Loucy (cell line): ENCODE measurements at regions not wholly inside any gene's neighbourhood (a gene's known extent, or its start where the extent isn't known, plus 50 kb on each side); places are given as distances from the start of the nearest gene placed in this dataset.

ENCODE experiments used
- EZH2phosphoT487 ChIP-seq: fragments of 200-600 bp; IDR thresholded peaks from 2 replicates; pipeline ENCODE4 v1.6.1; 2018; ENCODE audit warnings: antibody characterized with exemption, mild to moderate bottlenecking, moderate library complexity, borderline replicate concordance
- TF ChIP-seq, protein P1 (sequence below): fragments of 200-600 bp; sonication (generic); conservative IDR thresholded peaks from 2 replicates; pipeline ENCODE4 v1.5.1; 2014; ENCODE audit warnings: mild to moderate bottlenecking, antibody characterized with exemption, low read length

DNA sequence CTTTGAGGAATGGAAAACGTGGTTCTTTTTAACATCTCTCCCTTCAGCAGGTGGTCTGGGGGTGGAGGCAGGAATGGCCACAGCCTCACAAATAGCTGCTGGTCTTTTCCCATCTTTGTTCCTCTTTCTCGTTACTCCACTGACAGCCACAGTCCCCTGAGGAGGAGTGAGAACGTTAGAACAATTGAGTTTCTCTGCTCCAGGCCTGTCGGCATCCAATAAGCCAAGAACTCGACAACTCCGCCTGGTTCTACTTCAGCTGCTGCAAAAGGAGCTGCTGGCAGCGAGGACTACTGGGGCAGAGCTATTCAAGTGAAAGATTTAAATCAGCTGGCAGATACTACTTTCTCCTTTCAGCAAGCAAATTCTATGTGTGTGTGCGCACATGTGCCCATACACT, 169.5 kb upstream of the GALNT2 start:
- TF ChIP-seq, protein P1, sequence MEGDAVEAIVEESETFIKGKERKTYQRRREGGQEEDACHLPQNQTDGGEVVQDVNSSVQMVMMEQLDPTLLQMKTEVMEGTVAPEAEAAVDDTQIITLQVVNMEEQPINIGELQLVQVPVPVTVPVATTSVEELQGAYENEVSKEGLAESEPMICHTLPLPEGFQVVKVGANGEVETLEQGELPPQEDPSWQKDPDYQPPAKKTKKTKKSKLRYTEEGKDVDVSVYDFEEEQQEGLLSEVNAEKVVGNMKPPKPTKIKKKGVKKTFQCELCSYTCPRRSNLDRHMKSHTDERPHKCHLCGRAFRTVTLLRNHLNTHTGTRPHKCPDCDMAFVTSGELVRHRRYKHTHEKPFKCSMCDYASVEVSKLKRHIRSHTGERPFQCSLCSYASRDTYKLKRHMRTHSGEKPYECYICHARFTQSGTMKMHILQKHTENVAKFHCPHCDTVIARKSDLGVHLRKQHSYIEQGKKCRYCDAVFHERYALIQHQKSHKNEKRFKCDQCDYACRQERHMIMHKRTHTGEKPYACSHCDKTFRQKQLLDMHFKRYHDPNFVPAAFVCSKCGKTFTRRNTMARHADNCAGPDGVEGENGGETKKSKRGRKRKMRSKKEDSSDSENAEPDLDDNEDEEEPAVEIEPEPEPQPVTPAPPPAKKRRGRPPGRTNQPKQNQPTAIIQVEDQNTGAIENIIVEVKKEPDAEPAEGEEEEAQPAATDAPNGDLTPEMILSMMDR = no peak
- no peak for TF ChIP-seq EZH2phosphoT487
